ENCODE measurements at regions not wholly inside any gene's neighbourhood (a gene's known extent, or its start where the extent isn't known, plus 50 kb on each side); places are given as distances from the start of the nearest gene placed in this dataset.
"Not testable (repeated sequence)": the region's sequence is repeated elsewhere in the genome, so short reads cannot be mapped to it uniquely, and the experiment has no call there.

GRCh38 chr12:107375231-107375630 lies 281.9 kb upstream of the CRY1 start:
- Histone ChIP-seq H3K9me3 (ENCODE audit: control insufficient read depth, low read length) (no peaks in the 10 kb centered on the region), H3K27ac (ENCODE audit: low read depth in 1 of 2, low read length in 2 of 2) (no peak overlapping the region), H3K36me3 (ENCODE audit: control insufficient read depth in 1 of 2, insufficient read depth in 2 of 2, low read length in 1 of 2) (no peaks in the 10 kb centered on the region), H3K27me3 (ENCODE audit: control insufficient read depth in 1 of 2, insufficient read depth in 2 of 2, low read length in 1 of 2) (no peaks in the 10 kb centered on the region), H3K4me1 (ENCODE audit: control insufficient read depth in 1 of 2, insufficient read depth in 2 of 2, low read length in 2 of 2) (no peaks in the 10 kb centered on the region), H3K4me3 (ENCODE audit: low read length in 2 of 2) (no peak overlapping the region)
- no peak for DNase-seq
- no peak for ATAC-seq (ENCODE audit: low FRiP score)
- intact Hi-C loops (cut with DNase I), result no loop called here
- 95 to 96% methylated on average over 8 of the region's 8 CpGs for WGBS, 2 donors

GRCh38 chr12:107377596-107378385 lies 284.4 kb upstream of the CRY1 start:
- WGBS, 2 donors, result 69% methylated on average over 6 of the region's 6 CpGs
- DNase-seq (no peak), ATAC-seq (ENCODE audit: low FRiP score) (no peak)
- Histone ChIP-seq H3K27me3 (ENCODE audit: control insufficient read depth in 1 of 2, insufficient read depth in 2 of 2, low read length in 1 of 2) (no peaks in the 10 kb centered on the region), H3K36me3 (ENCODE audit: control insufficient read depth in 1 of 2, insufficient read depth in 2 of 2, low read length in 1 of 2) (no peaks in the 10 kb centered on the region), H3K9me3 (ENCODE audit: control insufficient read depth, low read length) (no peaks in the 10 kb centered on the region), H3K27ac (ENCODE audit: low read depth in 1 of 2, low read length in 2 of 2) (no peak overlapping the region), H3K4me3 (ENCODE audit: low read length in 2 of 2) (no peak overlapping the region), H3K4me1 (ENCODE audit: control insufficient read depth in 1 of 2, insufficient read depth in 2 of 2, low read length in 2 of 2) (no peaks in the 10 kb centered on the region)
- intact Hi-C loops (cut with DNase I), result no loop called here

GRCh38 chr12:107378609-107379008 lies 285.3 kb upstream of the CRY1 start:
- Histone ChIP-seq H3K27me3 (ENCODE audit: control insufficient read depth in 1 of 2, insufficient read depth in 2 of 2, low read length in 1 of 2) (no peaks in the 10 kb centered on the region), H3K4me3 (ENCODE audit: low read length in 2 of 2) (no peak overlapping the region), H3K4me1 (ENCODE audit: control insufficient read depth in 1 of 2, insufficient read depth in 2 of 2, low read length in 2 of 2) (no peaks in the 10 kb centered on the region), H3K27ac (ENCODE audit: low read depth in 1 of 2, low read length in 2 of 2) (no peak overlapping the region), H3K9me3 (ENCODE audit: control insufficient read depth, low read length) (no peaks in the 10 kb centered on the region), H3K36me3 (ENCODE audit: control insufficient read depth in 1 of 2, insufficient read depth in 2 of 2, low read length in 1 of 2) (no peaks in the 10 kb centered on the region)
- DNase-seq (no peak), ATAC-seq (ENCODE audit: low FRiP score) (no peak)
- 76% methylated on average over 4 of the region's 4 CpGs for WGBS, 2 donors
- intact Hi-C loops (cut with DNase I), result no loop called here

DNA sequence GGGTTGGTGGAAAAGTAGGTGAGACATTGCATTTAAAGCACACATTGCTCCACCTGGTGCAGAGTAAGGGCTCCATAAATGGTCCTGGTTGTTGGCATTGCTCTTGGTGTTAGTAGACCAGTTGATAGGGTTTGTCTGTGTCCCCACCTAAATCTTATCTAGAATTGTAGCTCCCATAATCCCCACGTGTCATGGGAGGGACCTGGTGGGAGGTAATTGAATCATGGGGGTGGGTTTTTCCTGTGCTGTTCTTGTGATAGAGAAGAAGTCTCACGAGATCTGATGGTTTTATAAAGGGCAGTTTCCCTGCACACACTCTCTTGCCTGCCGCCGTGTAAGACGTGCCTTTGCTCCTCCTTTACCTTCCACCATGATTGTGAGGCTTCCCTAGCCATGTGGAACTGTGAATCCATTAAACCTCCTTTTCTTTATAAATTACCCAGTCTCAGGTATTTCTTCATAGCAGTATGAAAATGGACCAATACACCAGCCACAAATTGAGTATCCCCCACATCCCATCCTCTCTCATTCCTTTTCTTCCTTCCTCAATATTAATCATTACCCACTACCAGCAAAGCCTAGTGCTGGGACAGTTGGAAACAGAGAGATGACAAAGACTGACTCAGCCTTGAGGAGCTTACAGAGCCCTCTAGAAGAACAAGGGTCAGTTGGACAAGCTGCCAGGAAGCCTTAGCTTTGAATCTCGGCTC lies 285.9 kb upstream of the CRY1 start:
- ATAC-seq (ENCODE audit: low FRiP score); intact Hi-C loops (cut with DNase I): not testable (repeated sequence)
- 85 to 86% methylated on average over 6 of the region's 6 CpGs for WGBS, 2 donors

DNA sequence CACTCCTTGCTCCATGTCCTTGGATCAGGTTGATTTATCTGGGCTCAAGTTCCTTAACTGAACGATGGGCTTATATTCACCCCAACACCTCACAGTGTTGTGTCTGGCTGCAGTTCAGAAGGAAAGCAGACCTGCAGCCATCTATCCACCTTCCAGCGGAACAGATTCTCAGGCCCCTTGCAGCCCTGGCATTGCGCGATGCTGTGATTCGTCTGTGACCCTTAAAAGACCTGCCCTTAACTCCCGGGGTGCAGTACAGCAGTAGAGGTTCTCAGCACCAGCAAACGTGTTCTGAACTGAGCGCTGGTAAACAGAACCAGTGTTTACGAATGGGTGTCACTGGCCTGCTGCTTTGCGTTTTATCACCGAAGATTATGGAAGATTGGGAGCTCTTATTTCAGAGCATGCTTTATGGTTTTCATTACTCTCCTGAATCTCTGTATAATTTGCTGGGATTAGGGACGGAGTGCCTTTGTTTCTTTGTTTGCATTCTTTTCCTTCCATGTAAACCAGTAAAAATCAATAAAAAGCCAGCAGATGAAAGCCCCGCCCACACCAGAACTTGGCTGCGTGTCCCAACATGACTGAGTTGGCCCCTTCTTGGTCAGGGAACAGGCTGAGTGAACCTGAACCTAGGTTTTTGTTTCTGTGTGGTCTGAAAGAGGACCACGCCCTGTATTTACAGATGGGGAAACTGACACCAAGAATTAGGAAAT lies 286.7 kb upstream of the CRY1 start:
- WGBS, 2 donors, result 52 to 54% methylated on average over 14 of the region's 15 CpGs
- Histone ChIP-seq H3K9me3 (ENCODE audit: control insufficient read depth, low read length) (no peaks in the 10 kb centered on the region), H3K4me3 (ENCODE audit: low read length in 2 of 2) (no peak overlapping the region), H3K27ac (ENCODE audit: low read depth in 1 of 2, low read length in 2 of 2) (no peak overlapping the region), H3K27me3 (ENCODE audit: control insufficient read depth in 1 of 2, insufficient read depth in 2 of 2, low read length in 1 of 2) (no peaks in the 10 kb centered on the region), H3K36me3 (ENCODE audit: control insufficient read depth in 1 of 2, insufficient read depth in 2 of 2, low read length in 1 of 2) (no peaks in the 10 kb centered on the region), H3K4me1 (ENCODE audit: control insufficient read depth in 1 of 2, insufficient read depth in 2 of 2, low read length in 2 of 2) (no peaks in the 10 kb centered on the region)
- intact Hi-C loops (cut with DNase I), result no loop called here
- DNase-seq (no peak), ATAC-seq (ENCODE audit: low FRiP score) (no peak)

More for the DNA sequence above, 285.9 kb upstream of the CRY1 start:
- not testable (repeated sequence) for H3K27ac ChIP-seq (ENCODE audit: low read depth in 1 of 2, low read length in 2 of 2); DNase-seq; H3K4me1 ChIP-seq (ENCODE audit: control insufficient read depth in 1 of 2, insufficient read depth in 2 of 2, low read length in 2 of 2); H3K9me3 ChIP-seq (ENCODE audit: control insufficient read depth, low read length); H3K27me3 ChIP-seq (ENCODE audit: control insufficient read depth in 1 of 2, insufficient read depth in 2 of 2, low read length in 1 of 2); H3K36me3 ChIP-seq (ENCODE audit: control insufficient read depth in 1 of 2, insufficient read depth in 2 of 2, low read length in 1 of 2); H3K4me3 ChIP-seq (ENCODE audit: low read length in 2 of 2)

GRCh38 chr12:107384645-107385044 lies 291.3 kb upstream of the CRY1 start:
- no peak overlapping the region for H3K27ac ChIP-seq (ENCODE audit: low read depth in 1 of 2, low read length in 2 of 2)
- no peaks in the 10 kb centered on the region for H3K4me1 ChIP-seq (ENCODE audit: control insufficient read depth in 1 of 2, insufficient read depth in 2 of 2, low read length in 2 of 2)
- H3K27me3 ChIP-seq (ENCODE audit: control insufficient read depth in 1 of 2, insufficient read depth in 2 of 2, low read length in 1 of 2), result no peaks in the 10 kb centered on the region
- DNase-seq (no peak), ATAC-seq (ENCODE audit: low FRiP score) (no peak)
- WGBS, 2 donors, result 79 to 86% methylated on average over 6 of the region's 6 CpGs
- intact Hi-C loops (cut with DNase I), result no loop called here
- H3K36me3 ChIP-seq (ENCODE audit: control insufficient read depth in 1 of 2, insufficient read depth in 2 of 2, low read length in 1 of 2), result no peaks in the 10 kb centered on the region
- H3K4me3 ChIP-seq (ENCODE audit: low read length in 2 of 2), result no peak overlapping the region
- H3K9me3 ChIP-seq (ENCODE audit: control insufficient read depth, low read length), result peaks cover 3% of the 10 kb centered on the region

DNA sequence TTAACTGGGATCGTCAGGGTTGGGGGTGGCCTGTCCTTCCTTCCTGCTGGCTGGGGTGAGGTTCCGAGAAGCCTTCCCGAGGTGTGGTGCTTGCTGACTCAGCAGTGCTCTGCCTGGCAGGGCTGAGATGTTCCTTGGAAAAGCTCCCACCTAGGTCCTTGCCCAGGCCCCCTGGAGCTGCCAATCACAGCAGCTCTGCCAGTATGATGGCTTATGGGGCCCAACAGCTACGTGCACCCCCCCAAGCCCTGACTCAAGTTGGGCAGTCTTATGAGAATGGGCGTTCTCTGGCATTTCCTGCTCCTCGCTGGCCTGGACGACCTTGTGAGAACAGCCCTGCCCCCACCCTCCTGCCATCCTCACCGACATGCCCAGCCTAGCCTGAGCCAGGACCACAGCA lies 292.2 kb upstream of the CRY1 start:
- DNase-seq (no peak), ATAC-seq (ENCODE audit: low FRiP score) (no peak)
- 9 to 14% methylated on average over 8 of the region's 8 CpGs for WGBS, 2 donors
- Histone ChIP-seq H3K27ac (ENCODE audit: low read depth in 1 of 2, low read length in 2 of 2) (no peak overlapping the region), H3K27me3 (ENCODE audit: control insufficient read depth in 1 of 2, insufficient read depth in 2 of 2, low read length in 1 of 2) (no peaks in the 10 kb centered on the region), H3K4me3 (ENCODE audit: low read length in 2 of 2) (no peak overlapping the region), H3K36me3 (ENCODE audit: control insufficient read depth in 1 of 2, insufficient read depth in 2 of 2, low read length in 1 of 2) (no peaks in the 10 kb centered on the region), H3K4me1 (ENCODE audit: control insufficient read depth in 1 of 2, insufficient read depth in 2 of 2, low read length in 2 of 2) (no peaks in the 10 kb centered on the region), H3K9me3 (ENCODE audit: control insufficient read depth, low read length) (peaks cover 7% of the 10 kb centered on the region)
- intact Hi-C loops (cut with DNase I), result no loop called here

- intact Hi-C loops (cut with DNase I), result no loop called here
- Histone ChIP-seq H3K27me3 (ENCODE audit: control insufficient read depth in 1 of 2, insufficient read depth in 2 of 2, low read length in 1 of 2) (no peaks in the 10 kb centered on the region), H3K4me3 (ENCODE audit: low read length in 2 of 2) (no peak overlapping the region), H3K27ac (ENCODE audit: low read depth in 1 of 2, low read length in 2 of 2) (no peak overlapping the region), H3K36me3 (ENCODE audit: control insufficient read depth in 1 of 2, insufficient read depth in 2 of 2, low read length in 1 of 2) (no peaks in the 10 kb centered on the region), H3K4me1 (ENCODE audit: control insufficient read depth in 1 of 2, insufficient read depth in 2 of 2, low read length in 2 of 2) (no peaks in the 10 kb centered on the region), H3K9me3 (ENCODE audit: control insufficient read depth, low read length) (peaks cover 7% of the 10 kb centered on the region)
- ATAC-seq (ENCODE audit: low FRiP score) (no peak), DNase-seq (no peak)
- 94 to 96% methylated on average over 4 of the region's 4 CpGs for WGBS, 2 donors
Observed at GRCh38 chr12:107386569-107386968, 293.2 kb upstream of the CRY1 start.
